GM23338 (cell line): ENCODE measurements at regions not wholly inside any gene's neighbourhood (a gene's known extent, or its start where the extent isn't known, plus 50 kb on each side); places are given as distances from the start of the nearest gene placed in this dataset.

Source experiments
- CREB1 ChIP-seq: fragments of 250-450 bp; sonication (Bioruptor Pico); IDR thresholded peaks from 2 replicates; pipeline ENCODE4 v1.5.0; 2020; ENCODE audit warnings: low read depth, mild to moderate bottlenecking, moderate library complexity
- CTCF ChIP-seq, 2 experiments: fragments of 200-600 bp in 1 of 2; sonication (generic) in 1 of 2; conservative IDR thresholded peaks; 2 replicates each; pipeline versions ENCODE4 v1.5.1 to v1.6.1; 2016 to 2017; ENCODE audit warnings: antibody characterized with exemption in 2 of 2, low read depth in 2 of 2, mild to moderate bottlenecking in 2 of 2, moderate library complexity in 1 of 2
- ETS1 ChIP-seq: IDR thresholded peaks from 2 replicates; pipeline ENCODE4 v1.6.1; 2016; ENCODE audit warnings: antibody characterized with exemption
- EZH2 ChIP-seq: fragments of 200-600 bp; sonication (generic); IDR thresholded peaks from one replicate; pipeline ENCODE4 v1.8.0; 2017; ENCODE audit warnings: antibody characterized with exemption, mild to moderate bottlenecking, low read depth; ENCODE audit not compliant: unreplicated experiment
- EZH2phosphoT487 ChIP-seq: fragments of 200-600 bp; sonication (generic); IDR thresholded peaks from one replicate; pipeline ENCODE4 v1.8.1; 2018; ENCODE audit warnings: antibody characterized with exemption; ENCODE audit not compliant: unreplicated experiment
- JUNB ChIP-seq: IDR thresholded peaks from one replicate; pipeline ENCODE4 v1.6.1; 2016; ENCODE audit warnings: antibody characterized with exemption; ENCODE audit not compliant: unreplicated experiment
- NANOG ChIP-seq: IDR thresholded peaks from 2 replicates; pipeline ENCODE4 v1.6.1; 2016; ENCODE audit warnings: antibody characterized with exemption, borderline replicate concordance
- POLR2AphosphoS5 ChIP-seq: IDR thresholded peaks from 2 replicates; pipeline ENCODE4 v1.6.1; 2016; ENCODE audit warnings: antibody characterized with exemption, low read depth
- REST ChIP-seq: IDR thresholded peaks from one replicate; pipeline ENCODE4 v1.6.1; 2018; ENCODE audit warnings: antibody characterized with exemption; ENCODE audit not compliant: unreplicated experiment
- ZNF114 ChIP-seq: fragments of 250-450 bp; sonication (Bioruptor Pico); IDR thresholded peaks from 2 replicates; pipeline ENCODE4 v1.5.0; 2020; ENCODE audit warnings: mild to moderate bottlenecking, moderate library complexity
- ZNF331 ChIP-seq: fragments of 250-450 bp; sonication (Bioruptor Pico); IDR thresholded peaks from 2 replicates; pipeline ENCODE4 v1.5.0; 2020; ENCODE audit warnings: low read depth, mild to moderate bottlenecking, moderate library complexity
- ZNF462 ChIP-seq: fragments of 250-450 bp; sonication (Bioruptor Pico); IDR thresholded peaks from 2 replicates; pipeline ENCODE4 v1.5.0; 2020; ENCODE audit warnings: mild to moderate bottlenecking, moderate library complexity

- no peak for TF ChIP-seq CTCF (conservative IDR thresholded peaks at IDR 0.05; ENCODE audit: low read depth in 2 of 2)
- no peak for TF ChIP-seq ZNF114
- TF ChIP-seq REST, result no peak
- TF ChIP-seq CREB1 (CRISPR knock-in tag), result no peak
- TF ChIP-seq POLR2AphosphoS5, result no peak
- no peak for TF ChIP-seq EZH2
- no peak for TF ChIP-seq ZNF331
- no peak for TF ChIP-seq NANOG
- TF ChIP-seq EZH2phosphoT487, result no peak
- TF ChIP-seq JUNB, result no peak
- TF ChIP-seq ETS1, result no peak
- no peak for TF ChIP-seq ZNF462
These were observed 136.7 kb downstream of the KDR start for GRCh38 chr4:54988655-54989054.
